Left ventricle myocardium inferior (tissue), 1 donor: ENCODE measurements at regions not wholly inside any gene's neighbourhood (a gene's known extent, or its start where the extent isn't known, plus 50 kb on each side); places are given as distances from the start of the nearest gene placed in this dataset.

Experiments
- DNase-seq: peaks from one replicate; pipeline ENCODE4 v3.0.0-alpha.2; 2020
- H3K27ac ChIP-seq: fragments of 200-600 bp; replicated peaks from 2 replicates; pipeline ENCODE4 v1.8.0; 2021
- H3K27me3 ChIP-seq: fragments of 200-600 bp; 2 replicates; pipeline ENCODE4 v1.8.0; 2021; ENCODE audit warnings: low read depth
- H3K36me3 ChIP-seq: fragments of 200-600 bp; 2 replicates; pipeline ENCODE4 v1.8.0; 2021
- H3K4me1 ChIP-seq: fragments of 200-600 bp; 2 replicates; pipeline ENCODE4 v1.8.0; 2021
- H3K4me3 ChIP-seq: fragments of 200-600 bp; 2 replicates; pipeline ENCODE4 v1.8.0; 2021; ENCODE audit warnings: mild to moderate bottlenecking, moderate library complexity
- H3K9me3 ChIP-seq: fragments of 200-600 bp; replicated peaks from 2 replicates; pipeline ENCODE4 v1.8.0; 2021
- CTCF ChIP-seq: fragments of 200-600 bp; IDR thresholded peaks from 2 replicates; pipeline ENCODE4 v1.8.0; 2021; ENCODE audit warnings: antibody characterized with exemption, mild to moderate bottlenecking, borderline replicate concordance
- intact Hi-C: fragments of 100-400 bp; cut with micrococcal nuclease; formaldehyde crosslinking; loops from one replicate; pipeline ENCODE4 v1.11.0; 2022
- donor health status: DM: no; HTN: yes; CAD: no; lungs with severe emphysema.

DNA sequence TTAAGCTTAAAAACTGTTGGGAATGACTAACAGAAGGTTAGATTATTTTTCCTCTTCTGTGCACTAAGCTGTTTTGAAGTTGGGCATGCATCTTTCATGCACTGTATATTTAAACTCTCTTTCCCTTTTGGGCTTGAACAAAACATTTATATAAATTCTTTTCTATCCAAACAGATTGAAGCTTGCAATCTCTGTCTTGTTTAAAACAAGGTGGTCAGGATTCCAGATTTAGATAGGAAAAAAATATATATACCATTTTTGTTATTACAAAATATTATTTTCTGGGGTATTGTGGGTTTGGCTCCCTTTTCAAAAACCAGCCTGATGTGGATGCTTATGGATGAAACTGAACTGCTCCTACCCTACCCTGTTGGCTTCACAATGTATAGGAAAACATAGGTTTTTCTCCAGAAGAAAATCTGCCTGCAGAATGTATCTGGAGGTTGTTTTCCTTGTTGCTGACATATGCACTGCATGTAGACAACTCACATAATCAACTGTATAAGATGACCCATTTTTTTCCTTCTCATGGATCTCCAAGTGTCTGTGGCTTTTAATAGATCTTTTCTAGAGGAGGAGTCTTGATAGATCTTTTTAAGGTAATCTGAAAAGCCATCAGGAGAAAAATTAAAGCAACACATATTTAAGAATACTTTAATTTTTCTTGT lies 146.3 kb downstream of the PRL start:
- H3K27me3 ChIP-seq, result no peaks in the 10 kb centered on the region
- TF ChIP-seq CTCF, result no peak
- no peak for DNase-seq
- peaks cover 54% of the 10 kb centered on the region for H3K4me1 ChIP-seq
- H3K9me3 ChIP-seq, result no peaks in the 10 kb centered on the region
- H3K4me3 ChIP-seq, result no peak overlapping the region
- no peak overlapping the region for H3K27ac ChIP-seq
- no peaks in the 10 kb centered on the region for H3K36me3 ChIP-seq
- intact Hi-C loops, result no loop called here

- DNase-seq, result no peak
- Histone ChIP-seq H3K9me3 (no peaks in the 10 kb centered on the region), H3K27ac (no peak overlapping the region), H3K4me3 (no peak overlapping the region), H3K4me1 (peaks cover 40% of the 10 kb centered on the region), H3K27me3 (no peaks in the 10 kb centered on the region), H3K36me3 (no peaks in the 10 kb centered on the region)
- TF ChIP-seq CTCF, result no peak
- intact Hi-C loops, result no loop called here
These were observed 144.9 kb downstream of the PRL start for GRCh38 chr6:22151892-22152291.

DNA sequence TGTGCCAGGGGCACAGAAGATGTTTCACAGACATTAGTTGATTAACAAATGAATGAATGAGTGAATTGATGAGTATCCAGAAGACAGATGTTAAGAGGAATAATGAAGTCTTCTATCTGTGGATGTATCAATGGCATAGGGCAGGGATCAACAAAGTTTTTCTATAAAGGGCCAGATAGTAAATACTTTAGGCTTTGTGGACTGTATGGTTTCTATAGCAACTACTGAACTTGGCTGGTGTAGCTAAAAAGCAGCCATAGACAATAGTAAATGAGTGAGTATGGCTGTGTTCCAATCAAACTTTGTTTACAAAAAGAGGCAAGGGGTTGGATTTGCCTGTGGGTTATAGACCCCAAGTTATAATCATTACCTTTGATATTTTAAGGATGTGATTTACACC lies 144.0 kb downstream of the PRL start:
- no peak for DNase-seq
- Histone ChIP-seq H3K4me3 (no peak overlapping the region), H3K9me3 (no peaks in the 10 kb centered on the region), H3K36me3 (no peaks in the 10 kb centered on the region), H3K4me1 (peaks cover 30% of the 10 kb centered on the region), H3K27ac (no peak overlapping the region), H3K27me3 (no peaks in the 10 kb centered on the region)
- no peak for TF ChIP-seq CTCF
- intact Hi-C loops, result no loop called here

GRCh38 chr6:22153384-22154158 lies 143.3 kb downstream of the PRL start:
- intact Hi-C loops, result no loop called here
- no peaks in the 10 kb centered on the region for H3K36me3 ChIP-seq
- DNase-seq, result no peak

GRCh38 chr6:22155551-22155950 lies 141.3 kb downstream of the PRL start:
- H3K9me3 ChIP-seq, result no peaks in the 10 kb centered on the region
- H3K36me3 ChIP-seq, result no peaks in the 10 kb centered on the region
- no peak for DNase-seq
- peaks cover 3% of the 10 kb centered on the region for H3K4me1 ChIP-seq
- no peak overlapping the region for H3K4me3 ChIP-seq
- TF ChIP-seq CTCF, result no peak
- intact Hi-C loops, result no loop called here
- H3K27ac ChIP-seq, result no peak overlapping the region
- no peaks in the 10 kb centered on the region for H3K27me3 ChIP-seq

More at GRCh38 chr6:22153384-22154158, 143.3 kb downstream of the PRL start:
- H3K4me1 ChIP-seq, result peaks cover 23% of the 10 kb centered on the region
- no peak overlapping the region for H3K27ac ChIP-seq
- TF ChIP-seq CTCF, result no peak
- no peaks in the 10 kb centered on the region for H3K9me3 ChIP-seq
- no peaks in the 10 kb centered on the region for H3K27me3 ChIP-seq
- no peak overlapping the region for H3K4me3 ChIP-seq
